ENCODE measurements at regions not wholly inside any gene's neighbourhood (a gene's known extent, or its start where the extent isn't known, plus 50 kb on each side); places are given as distances from the start of the nearest gene placed in this dataset.

GRCh38 chr2:5501807-5502206, 190.4 kb upstream of the SOX11 start:
- Histone ChIP-seq H4K20me1 (ENCODE audit: insufficient read depth) (no peaks in the 10 kb centered on the region), H3K9me3 (ENCODE audit: control insufficient read depth in 1 of 2, insufficient read depth in 1 of 2, low read depth in 1 of 2, low read length in 2 of 2) (peaks cover 6 to 19% of the 10 kb centered on the region in 2 experiments; a peak in 2 of 4 replicates), H3K9me2 (ENCODE audit: insufficient read depth) (no peaks in the 10 kb centered on the region), H3K4me1 (ENCODE audit: control insufficient read depth in 1 of 2, insufficient read depth in 2 of 2, low read length in 2 of 2) (no peaks in the 10 kb centered on the region), H3K9ac (ENCODE audit: low read length) (no peak overlapping the region), H3K36me3 (ENCODE audit: control insufficient read depth in 1 of 2, insufficient read depth in 2 of 2, low read length in 2 of 2) (no peaks in the 10 kb centered on the region), H3K4me3 (replicated peaks in 1 of 2; ENCODE audit: low read depth in 1 of 2, low read length in 2 of 2) (no peak overlapping the region), H2AFZ (ENCODE audit: low read depth, low read length, poor library complexity, severe bottlenecking) (no peak overlapping the region), H3K27me3 (ENCODE audit: insufficient read depth, low read length) (no peaks in the 10 kb centered on the region), H3K27ac (ENCODE audit: low read depth, low read length) (no peak overlapping the region), H3K4me2 (ENCODE audit: low read length) (no peak overlapping the region), H3K79me2 (ENCODE audit: insufficient read depth, low read length) (no peaks in the 10 kb centered on the region)
- ChIA-PET RAD21 (ENCODE audit: low non-redundant PET in 1 of 2, low total read pairs in 2 of 2, uncharacterized antibody in 2 of 2, unreplicated experiment in 2 of 2) (no interaction called here), POLR2A (no interaction called here), CTCF (no interaction called here)
- DNase-seq (ENCODE audit: low read depth, low spot score) (no peak), ATAC-seq (no peak)
- TF ChIP-seq ATF3 (IDR thresholded peaks at IDR 0.05) (no peak), POLR2A (IDR thresholded peaks at IDR 0.05; ENCODE audit: borderline replicate concordance, extremely low read depth, insufficient read depth, insufficient read length) (no peak), JUND (IDR thresholded peaks at IDR 0.05) (no peak), EGR1 (IDR thresholded peaks at IDR 0.05; ENCODE audit: low read depth) (no peak), YY1 (IDR thresholded peaks at IDR 0.05; ENCODE audit: extremely low read depth, insufficient replicate concordance, low read depth, low read length) (no peak), ZBTB33 (IDR thresholded peaks at IDR 0.05; ENCODE audit: extremely low read depth, insufficient replicate concordance, low read length) (no peak), EZH2phosphoT487 (IDR thresholded peaks at IDR 0.05; ENCODE audit: borderline replicate concordance) (no peak), CTCF (IDR thresholded peaks at IDR 0.05 in 2 of 3, conservative IDR thresholded peaks at IDR 0.05 in 1 of 3; ENCODE audit: borderline replicate concordance in 1 of 3, insufficient read depth in 1 of 3, low read depth in 2 of 3, low read length in 2 of 3) (no peak), POLR2AphosphoS5 (IDR thresholded peaks at IDR 0.05; ENCODE audit: low read depth, low read length) (no peak), SP1 (IDR thresholded peaks at IDR 0.05; ENCODE audit: low read depth) (no peak), SIN3A (IDR thresholded peaks at IDR 0.05; ENCODE audit: low read depth) (no peak), ZFX (IDR thresholded peaks at IDR 0.05) (no peak), CEBPB (IDR thresholded peaks at IDR 0.05; ENCODE audit: low read depth) (no peak), EZH2 (IDR thresholded peaks at IDR 0.05) (no peak), FOSL1 (IDR thresholded peaks at IDR 0.05; ENCODE audit: low read depth) (no peak), RAD21 (IDR thresholded peaks at IDR 0.05; ENCODE audit: low read depth) (no peak)
- intact Hi-C loops (cut with micrococcal nuclease): no loop called here
- BruUV-seq (replicated peaks): no TSS peak
